Ovary (tissue), 7 donors: ENCODE measurements at regions not wholly inside any gene's neighbourhood (a gene's known extent, or its start where the extent isn't known, plus 50 kb on each side); places are given as distances from the start of the nearest gene placed in this dataset.

ENCODE experiments used
- DNase-seq, 5 donors: peaks; one replicate each; pipeline ENCODE4 v3.0.0-alpha.2; 2019 to 2020
- H3K27ac ChIP-seq, 2 donors: fragments of 200-600 bp; one replicate each; pipeline versions ENCODE4 v1.5.1 to v1.8.0; 2019 to 2022
- H3K27me3 ChIP-seq: fragments of 200-600 bp; one replicate; pipeline ENCODE4 v1.8.0; 2022
- H3K36me3 ChIP-seq: fragments of 200-600 bp; sonication (generic); one replicate; pipeline ENCODE4 v1.5.1; 2019
- H3K4me1 ChIP-seq: one replicate; pipeline ENCODE4 v1.8.1; 2013; ENCODE audit warnings: mild to moderate bottlenecking, moderate library complexity; ENCODE audit not compliant: insufficient read depth
- H3K4me3 ChIP-seq: fragments of 200-600 bp; sonication (generic); one replicate; pipeline ENCODE4 v1.5.1; 2017
- H3K9me3 ChIP-seq, 2 donors: fragments of 200-600 bp in 1 of 2; sonication (generic) in 1 of 2; one replicate each; pipeline versions ENCODE4 v1.5.1 to v1.8.1; 2013 to 2019; ENCODE audit warnings: mild to moderate bottlenecking in 1 of 2, moderate library complexity in 1 of 2
- EP300 ChIP-seq: sonication (generic); formaldehyde crosslinking; IDR thresholded peaks from one replicate; pipeline ENCODE4 v1.6.1; 2017; ENCODE audit warnings: antibody characterized with exemption
- POLR2A ChIP-seq: fragments of 450-650 bp; IDR thresholded peaks from one replicate; pipeline ENCODE4 v1.6.1; 2017; ENCODE audit warnings: antibody characterized with exemption, mild to moderate bottlenecking, moderate library complexity
- WGBS, 3 donors: extraction: QIAGEN DNeasy Blood & Tissue Kit in 1 of 3; methylation state at CpG; one replicate each; pipeline versions ENCODE4 v1.1.5 to v1.1.7; 2013 to 2017; 5-methylcytosine and 5-hydroxymethylcytosine counted together
- intact Hi-C, 4 donors: fragments of 100-400 bp; cut with DNase I; formaldehyde crosslinking; loops; one replicate each; pipeline versions ENCODE4 v1.11.0 to v1.15.1; 2022 to 2023
- TF ChIP-seq, protein P1 (sequence below), 3 donors: fragments of 450-650 bp in 2 of 3; fragments of 200-600 bp in 1 of 3; IDR thresholded peaks; one replicate each; pipeline versions ENCODE4 v1.5.1 to v1.8.0; 2016 to 2022; ENCODE audit warnings: antibody characterized with exemption in 3 of 3, mild to moderate bottlenecking in 1 of 3
- donor health status: DM: no; HTN: no; CAD: no; lungs with moderate emphysema.
- donor health status: DM: no; HTN: no; CAD: no.
- donor health status: Bipolar disorder and iron deficiency.
- donor health status: DM: no; HTN: no; CAD: no.
- donor health status: DM: yes; HTN: yes; CAD: no.

DNA sequence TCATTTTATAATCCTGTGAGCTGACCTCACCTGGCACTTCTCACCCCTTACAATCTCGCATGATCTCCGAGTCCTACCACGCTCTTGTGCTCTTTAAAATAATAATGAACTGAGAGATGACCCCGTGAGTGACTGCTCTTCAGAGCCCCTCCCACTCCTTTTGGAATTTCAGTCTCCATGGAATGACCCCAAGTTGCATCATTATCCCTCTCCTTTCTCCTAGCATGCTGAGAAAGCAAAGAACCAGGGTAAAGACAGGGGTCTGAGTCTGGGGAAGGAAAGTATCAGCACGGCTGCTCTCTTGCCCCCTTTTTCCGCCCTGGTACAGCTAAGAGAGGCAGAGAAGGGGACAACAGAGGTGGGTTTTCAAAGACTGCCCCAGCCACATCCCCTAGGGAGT, 178.3 kb upstream of the PLEKHA5 start:
- H3K4me1 ChIP-seq: peaks cover 4% of the 10 kb centered on the region
- no peak overlapping the region for H3K4me3 ChIP-seq
- H3K27ac ChIP-seq: no peak overlapping the region
- H3K36me3 ChIP-seq: no peaks in the 10 kb centered on the region
- no peaks in the 10 kb centered on the region for H3K27me3 ChIP-seq
- intact Hi-C loops: no loop called here
- no peak for DNase-seq
- TF ChIP-seq, protein P1, sequence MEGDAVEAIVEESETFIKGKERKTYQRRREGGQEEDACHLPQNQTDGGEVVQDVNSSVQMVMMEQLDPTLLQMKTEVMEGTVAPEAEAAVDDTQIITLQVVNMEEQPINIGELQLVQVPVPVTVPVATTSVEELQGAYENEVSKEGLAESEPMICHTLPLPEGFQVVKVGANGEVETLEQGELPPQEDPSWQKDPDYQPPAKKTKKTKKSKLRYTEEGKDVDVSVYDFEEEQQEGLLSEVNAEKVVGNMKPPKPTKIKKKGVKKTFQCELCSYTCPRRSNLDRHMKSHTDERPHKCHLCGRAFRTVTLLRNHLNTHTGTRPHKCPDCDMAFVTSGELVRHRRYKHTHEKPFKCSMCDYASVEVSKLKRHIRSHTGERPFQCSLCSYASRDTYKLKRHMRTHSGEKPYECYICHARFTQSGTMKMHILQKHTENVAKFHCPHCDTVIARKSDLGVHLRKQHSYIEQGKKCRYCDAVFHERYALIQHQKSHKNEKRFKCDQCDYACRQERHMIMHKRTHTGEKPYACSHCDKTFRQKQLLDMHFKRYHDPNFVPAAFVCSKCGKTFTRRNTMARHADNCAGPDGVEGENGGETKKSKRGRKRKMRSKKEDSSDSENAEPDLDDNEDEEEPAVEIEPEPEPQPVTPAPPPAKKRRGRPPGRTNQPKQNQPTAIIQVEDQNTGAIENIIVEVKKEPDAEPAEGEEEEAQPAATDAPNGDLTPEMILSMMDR (IDR thresholded peaks at IDR 0.05): no peak
- H3K9me3 ChIP-seq: no peaks in the 10 kb centered on the region
- WGBS, 3 donors: 68 to 79% (median 70%) methylated on average over 6 of the region's 6 CpGs

- no peaks in the 10 kb centered on the region for H3K36me3 ChIP-seq
- no peak overlapping the region for H3K27ac ChIP-seq
- intact Hi-C loops: no loop called here
- peaks cover 4% of the 10 kb centered on the region for H3K4me1 ChIP-seq
- 41 to 60% (median 54%) methylated on average over 1 of the region's 1 CpG for WGBS, 3 donors
- no peaks in the 10 kb centered on the region for H3K27me3 ChIP-seq
- no peak overlapping the region for H3K4me3 ChIP-seq
- TF ChIP-seq POLR2A (no peak), EP300 (no peak)
- TF ChIP-seq, protein P1 (IDR thresholded peaks at IDR 0.05): no peak
- H3K9me3 ChIP-seq: no peaks in the 10 kb centered on the region
- DNase-seq: no peak
Observed at GRCh38 chr12:18953505-18953904, 176.0 kb upstream of the PLEKHA5 start.

DNA sequence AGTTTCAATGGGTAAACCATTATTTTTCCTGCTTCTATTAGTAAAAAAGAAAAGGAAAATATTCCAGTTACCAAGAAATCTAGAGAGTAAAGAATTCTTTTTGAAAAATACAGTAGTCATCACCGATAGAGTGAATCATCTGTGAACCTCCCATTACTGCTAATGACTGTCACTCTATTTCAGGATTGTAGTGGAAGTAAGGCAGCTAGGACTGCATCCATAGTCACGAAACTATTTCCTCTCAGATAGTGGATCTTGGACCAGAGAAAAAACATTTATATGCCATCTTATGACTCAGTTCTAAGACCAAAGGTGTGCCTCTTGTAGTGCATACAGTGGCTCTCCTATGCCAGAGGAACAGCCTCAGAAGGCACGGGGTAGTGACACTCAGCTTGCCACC, 173.9 kb upstream of the PLEKHA5 start:
- H3K27me3 ChIP-seq: no peaks in the 10 kb centered on the region
- H3K27ac ChIP-seq: no peak overlapping the region
- H3K9me3 ChIP-seq: no peaks in the 10 kb centered on the region
- 51 to 58% (median 54%) methylated on average over 3 of the region's 3 CpGs for WGBS, 3 donors
- no peak for DNase-seq
- TF ChIP-seq EP300 (no peak), POLR2A (no peak)
- TF ChIP-seq, protein P1 (IDR thresholded peaks at IDR 0.05): no peak
- no peaks in the 10 kb centered on the region for H3K36me3 ChIP-seq
- no peak overlapping the region for H3K4me3 ChIP-seq
- peaks cover 4% of the 10 kb centered on the region for H3K4me1 ChIP-seq
- intact Hi-C loops: no loop called here

GRCh38 chr12:18965203-18965602, 164.3 kb upstream of the PLEKHA5 start:
- H3K36me3 ChIP-seq: no peaks in the 10 kb centered on the region
- no peak for DNase-seq
- intact Hi-C loops: no loop called here
- H3K4me3 ChIP-seq: no peak overlapping the region
- WGBS, 3 donors: 75 to 91% (median 84%) methylated on average over 2 of the region's 2 CpGs
- H3K9me3 ChIP-seq: no peaks in the 10 kb centered on the region
- no peaks in the 10 kb centered on the region for H3K4me1 ChIP-seq
- H3K27ac ChIP-seq: no peak overlapping the region
- no peaks in the 10 kb centered on the region for H3K27me3 ChIP-seq
- no peak for TF ChIP-seq EP300
- TF ChIP-seq, protein P1 (IDR thresholded peaks at IDR 0.05): no peak
- TF ChIP-seq POLR2A: no peak

DNA sequence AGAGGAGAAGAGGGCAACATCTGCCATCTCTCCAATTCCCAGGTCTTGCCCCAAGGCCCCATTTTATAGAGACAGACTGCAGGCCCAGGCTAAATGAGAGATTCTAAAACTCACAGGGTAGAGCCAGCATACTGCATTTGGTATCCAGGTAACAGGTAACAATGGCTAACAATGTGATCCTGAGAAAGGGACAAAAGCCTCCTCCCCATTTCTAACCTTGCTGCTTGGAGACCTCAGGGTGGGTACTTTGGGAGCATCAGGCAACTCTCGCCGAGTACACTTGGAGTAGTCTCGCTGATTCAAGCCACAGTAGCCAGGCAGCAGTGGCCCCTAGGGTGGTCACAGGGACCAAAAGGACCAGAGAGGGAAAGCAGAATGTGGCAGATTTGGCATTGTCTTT, 162.6 kb upstream of the PLEKHA5 start:
- H3K27me3 ChIP-seq: no peaks in the 10 kb centered on the region
- no peaks in the 10 kb centered on the region for H3K9me3 ChIP-seq
- TF ChIP-seq, protein P1 (IDR thresholded peaks at IDR 0.05): no peak
- TF ChIP-seq POLR2A: no peak
- no peak for TF ChIP-seq EP300
- 95 to 99% (median 95%) methylated on average over 3 of the region's 3 CpGs for WGBS, 3 donors
- intact Hi-C loops: no loop called here
- no peaks in the 10 kb centered on the region for H3K36me3 ChIP-seq
- no peaks in the 10 kb centered on the region for H3K4me1 ChIP-seq
- no peak overlapping the region for H3K27ac ChIP-seq
- no peak for DNase-seq
- H3K4me3 ChIP-seq: no peak overlapping the region
